ENCODE measurements at regions not wholly inside any gene's neighbourhood (a gene's known extent, or its start where the extent isn't known, plus 50 kb on each side); places are given as distances from the start of the nearest gene placed in this dataset.

DNA sequence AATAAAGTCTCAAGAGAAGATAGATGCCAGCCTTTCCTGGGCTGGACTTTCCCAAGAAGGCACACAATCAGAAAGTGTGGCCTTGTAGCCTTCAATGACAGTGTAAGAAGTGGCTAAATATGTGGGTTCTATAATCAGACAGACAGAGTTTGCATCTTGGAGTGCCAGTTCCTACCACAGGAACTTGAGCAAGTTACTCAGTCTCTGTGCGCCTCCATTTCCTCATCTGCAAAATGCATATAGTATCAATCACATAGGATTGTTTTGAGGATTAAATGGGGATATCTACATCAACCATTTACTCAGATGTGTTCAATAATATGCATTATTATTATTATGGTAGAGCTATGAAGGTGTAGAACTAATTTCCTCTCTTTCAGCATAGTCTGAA is 176.8 kb upstream of the PTBP2 start:
- TF ChIP-seq, protein P1, sequence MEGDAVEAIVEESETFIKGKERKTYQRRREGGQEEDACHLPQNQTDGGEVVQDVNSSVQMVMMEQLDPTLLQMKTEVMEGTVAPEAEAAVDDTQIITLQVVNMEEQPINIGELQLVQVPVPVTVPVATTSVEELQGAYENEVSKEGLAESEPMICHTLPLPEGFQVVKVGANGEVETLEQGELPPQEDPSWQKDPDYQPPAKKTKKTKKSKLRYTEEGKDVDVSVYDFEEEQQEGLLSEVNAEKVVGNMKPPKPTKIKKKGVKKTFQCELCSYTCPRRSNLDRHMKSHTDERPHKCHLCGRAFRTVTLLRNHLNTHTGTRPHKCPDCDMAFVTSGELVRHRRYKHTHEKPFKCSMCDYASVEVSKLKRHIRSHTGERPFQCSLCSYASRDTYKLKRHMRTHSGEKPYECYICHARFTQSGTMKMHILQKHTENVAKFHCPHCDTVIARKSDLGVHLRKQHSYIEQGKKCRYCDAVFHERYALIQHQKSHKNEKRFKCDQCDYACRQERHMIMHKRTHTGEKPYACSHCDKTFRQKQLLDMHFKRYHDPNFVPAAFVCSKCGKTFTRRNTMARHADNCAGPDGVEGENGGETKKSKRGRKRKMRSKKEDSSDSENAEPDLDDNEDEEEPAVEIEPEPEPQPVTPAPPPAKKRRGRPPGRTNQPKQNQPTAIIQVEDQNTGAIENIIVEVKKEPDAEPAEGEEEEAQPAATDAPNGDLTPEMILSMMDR (conservative IDR thresholded peaks at IDR 0.05; ENCODE audit: low read depth, low read length) = no peak
- no peak for TF ChIP-seq EZH2phosphoT487 (IDR thresholded peaks at IDR 0.05; ENCODE audit: borderline replicate concordance, low read length)
- no peak for TF ChIP-seq EZH2 (IDR thresholded peaks at IDR 0.05; ENCODE audit: low read length, unreplicated experiment)
